ENCODE measurements at regions not wholly inside any gene's neighbourhood (a gene's known extent, or its start where the extent isn't known, plus 50 kb on each side); places are given as distances from the start of the nearest gene placed in this dataset.

DNA sequence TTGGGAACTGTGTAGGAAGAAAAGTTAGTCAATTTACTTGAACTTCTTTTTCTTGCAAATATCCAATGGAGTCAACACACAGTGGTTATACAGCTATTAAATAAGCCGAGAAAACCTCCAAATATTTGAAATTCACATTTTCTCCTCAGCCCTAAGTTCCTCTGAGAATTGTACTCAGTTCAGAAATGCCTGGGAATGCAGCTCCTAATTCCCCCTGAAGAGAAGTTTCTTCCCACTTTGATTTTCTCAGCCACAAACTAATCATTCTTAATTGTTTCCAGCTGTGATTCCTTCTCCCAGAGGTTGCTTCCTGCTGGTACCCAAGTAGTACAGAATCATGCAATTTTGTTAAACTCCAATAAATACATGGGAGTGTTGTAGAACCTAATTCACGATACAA, 246.1 kb upstream of the MIR17HG start:
- DNase-seq, result no peak

- DNase-seq, result no peak
Observed at GRCh38 chr13:91105270-91105669, 242.2 kb upstream of the MIR17HG start.

DNA sequence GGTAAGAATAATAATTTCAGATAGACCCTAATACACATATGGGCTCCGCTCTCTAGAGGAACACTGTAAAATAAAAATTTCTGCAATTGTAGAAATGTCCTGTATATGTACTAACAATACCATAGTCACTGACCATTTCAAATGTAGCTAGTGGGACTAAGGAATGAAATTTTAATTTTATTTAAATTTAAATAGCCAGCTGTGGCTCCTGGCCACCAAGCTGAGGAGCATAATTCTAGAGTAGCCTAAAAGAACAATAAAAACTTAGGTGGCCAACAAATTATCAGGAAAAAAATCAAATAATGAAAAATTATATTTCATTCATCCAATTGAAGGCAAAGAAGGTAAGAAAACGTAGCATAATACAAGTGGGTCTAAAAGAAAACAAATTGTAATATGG, 240.9 kb upstream of the MIR17HG start:
- no peak for DNase-seq

DNA sequence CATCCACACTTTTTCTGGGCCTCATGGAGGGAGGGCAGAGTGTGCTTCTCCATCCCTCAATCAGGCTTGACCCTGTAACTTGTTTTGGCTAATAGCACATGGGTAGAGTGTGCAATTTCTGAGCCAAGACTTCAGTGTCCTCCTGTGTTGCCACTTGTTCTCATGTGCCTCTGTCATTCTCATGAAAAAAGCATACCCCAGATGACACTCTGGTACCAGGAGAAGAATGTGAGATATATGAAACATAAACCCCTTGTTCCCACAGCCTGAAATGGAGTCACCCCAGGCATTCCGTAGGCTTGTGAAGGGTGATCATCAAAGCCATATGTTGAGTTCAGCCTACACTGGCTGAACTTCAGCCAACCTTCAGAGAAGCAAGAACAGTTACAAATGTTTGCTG, 239.2 kb upstream of the MIR17HG start:
- DNase-seq, result no peak

GRCh38 chr13:91111476-91112200, 235.8 kb upstream of the MIR17HG start:
- DNase-seq, result no peak

DNA sequence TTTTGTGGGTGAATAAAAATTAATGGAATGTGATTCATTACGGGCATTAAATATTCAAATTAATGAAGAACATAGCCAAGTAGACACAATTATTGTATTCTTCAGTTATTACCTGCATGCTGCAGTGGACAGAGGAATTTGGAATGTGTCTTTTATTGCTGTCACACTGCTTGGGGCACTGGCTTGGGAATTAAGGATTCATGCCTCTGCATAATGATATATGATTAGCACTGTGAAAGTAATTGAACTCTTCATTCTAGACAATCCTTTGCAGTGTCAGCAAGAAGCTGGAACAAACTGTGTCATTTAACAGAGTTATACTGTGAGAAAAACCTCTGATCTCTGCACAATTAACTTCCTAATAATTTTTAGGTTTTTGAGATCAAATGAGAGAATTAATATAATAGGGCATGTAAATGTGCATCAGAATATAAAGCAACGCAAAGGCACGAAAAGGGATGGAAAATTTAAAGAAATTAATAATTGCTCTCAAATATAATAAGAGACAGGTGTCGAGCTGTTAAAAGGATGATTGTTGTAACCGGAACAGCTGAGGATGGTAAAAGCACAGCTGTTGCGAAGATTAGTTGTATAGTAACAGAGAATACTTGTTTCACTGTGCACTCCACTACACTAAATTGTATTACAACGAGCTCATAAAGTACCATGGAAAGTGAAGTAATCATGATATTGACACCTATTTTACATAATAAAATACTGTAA, 235.1 kb upstream of the MIR17HG start:
- no peak for DNase-seq

DNA sequence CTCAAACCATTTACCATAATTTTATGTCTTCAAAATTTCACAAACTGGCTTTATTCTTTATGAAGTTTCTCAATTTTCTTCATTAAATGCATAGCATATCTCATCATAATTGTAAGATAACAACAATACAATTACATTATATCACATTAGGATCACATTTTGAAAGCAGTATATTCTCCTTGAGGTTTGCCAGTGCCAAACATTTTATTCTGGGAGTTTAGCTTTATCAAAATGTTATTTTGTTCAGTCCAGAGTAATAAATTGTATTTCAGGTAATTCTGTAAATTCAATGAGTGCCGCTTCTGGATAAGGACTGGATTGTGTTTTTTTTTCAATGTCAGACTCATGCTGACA, 234.6 kb upstream of the MIR17HG start:
- DNase-seq, result no peak

- DNase-seq, result no peak
Observed at GRCh38 chr13:91115776-91116175, 231.7 kb upstream of the MIR17HG start.

GRCh38 chr13:91117351-91117750, 230.1 kb upstream of the MIR17HG start:
- DNase-seq, result no peak

DNA sequence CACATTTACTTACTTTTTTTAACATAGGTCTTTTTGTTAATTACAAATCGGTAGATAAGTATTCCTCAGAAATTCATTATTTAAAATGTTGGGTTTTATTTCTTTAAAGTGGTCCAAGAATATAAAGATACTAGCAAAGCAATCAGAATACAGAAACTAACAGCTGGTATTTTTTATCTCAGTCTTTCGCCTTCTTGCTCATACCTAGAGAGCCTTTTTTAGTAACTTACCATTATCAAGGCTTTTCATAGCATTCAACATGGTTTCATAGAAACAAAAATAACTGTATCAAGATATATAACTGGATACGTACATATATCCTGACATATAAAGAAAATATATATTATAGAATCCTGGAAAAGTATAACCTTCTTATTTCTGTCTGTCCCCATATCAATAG, 227.8 kb upstream of the MIR17HG start:
- DNase-seq, result no peak

DNA sequence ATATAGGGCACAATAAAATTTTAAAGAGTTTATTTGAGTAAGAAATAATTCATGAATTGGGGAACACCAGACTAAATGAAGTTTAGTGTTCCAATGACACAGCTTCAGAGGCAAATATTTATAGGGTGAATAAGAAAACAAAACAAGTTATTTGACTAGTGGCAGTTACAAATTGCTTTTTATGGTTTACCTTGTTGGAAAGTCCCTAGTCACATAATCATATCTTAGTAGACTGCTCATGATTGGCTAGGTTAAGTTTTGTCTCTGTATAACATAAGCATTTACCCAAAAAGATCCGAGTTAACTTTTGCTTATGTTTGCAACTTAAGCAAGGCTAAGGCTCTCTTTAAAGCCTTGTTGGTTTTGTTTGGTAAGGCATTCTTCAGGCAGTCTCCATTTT, 224.7 kb upstream of the MIR17HG start:
- no peak for DNase-seq

DNA sequence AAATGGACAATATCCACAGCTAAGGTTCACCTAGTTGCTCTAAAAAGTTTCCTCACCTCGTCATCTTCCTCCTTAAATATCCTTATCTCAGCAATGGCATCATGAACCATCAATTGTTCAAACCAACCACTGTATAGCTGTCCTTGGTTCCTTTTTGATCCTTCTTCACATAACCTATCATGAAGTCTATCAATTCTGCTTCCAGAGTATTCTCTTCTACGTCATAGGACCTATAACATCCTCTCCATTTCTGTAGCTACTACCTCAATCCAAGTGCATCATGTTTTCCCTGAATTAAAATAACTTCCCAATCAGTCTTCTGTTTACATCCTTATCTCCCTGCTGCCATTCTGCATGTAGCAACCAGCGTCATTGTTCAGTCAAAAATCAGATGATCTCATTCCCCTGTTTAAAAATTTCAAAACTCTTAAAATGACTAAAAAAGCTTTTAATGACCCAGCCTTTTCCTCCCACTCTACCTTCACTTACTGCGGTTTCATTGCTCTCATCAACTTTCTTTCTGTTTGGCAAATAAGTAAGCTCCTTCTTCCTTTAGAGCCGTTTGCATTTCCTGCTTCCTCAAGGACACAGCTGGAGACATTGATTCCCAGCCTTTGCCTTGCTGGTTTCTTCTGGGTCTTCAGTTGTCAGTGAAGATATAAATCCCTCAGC, 223.9 kb upstream of the MIR17HG start:
- DNase-seq, result no peak

GRCh38 chr13:91126806-91127205, 220.7 kb upstream of the MIR17HG start:
- DNase-seq, result no peak

DNA sequence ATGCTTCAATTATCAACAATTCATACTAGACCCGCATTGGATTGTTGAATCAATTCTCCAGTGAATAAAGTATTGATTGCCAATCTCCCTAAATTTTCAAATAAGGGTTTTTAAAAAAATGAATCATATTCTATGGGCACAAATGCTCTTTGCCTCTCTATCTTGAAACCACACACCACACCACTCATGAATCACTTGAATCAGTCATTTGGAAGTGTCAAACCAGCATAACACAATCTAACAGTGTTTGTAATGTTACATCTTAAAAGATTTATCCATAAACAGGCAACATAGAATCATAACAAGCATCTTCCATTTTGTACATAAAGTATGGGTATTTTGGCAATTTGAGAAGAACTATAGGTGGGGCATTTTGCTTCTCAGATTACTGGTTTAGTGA, 219.5 kb upstream of the MIR17HG start:
- no peak for DNase-seq

DNA sequence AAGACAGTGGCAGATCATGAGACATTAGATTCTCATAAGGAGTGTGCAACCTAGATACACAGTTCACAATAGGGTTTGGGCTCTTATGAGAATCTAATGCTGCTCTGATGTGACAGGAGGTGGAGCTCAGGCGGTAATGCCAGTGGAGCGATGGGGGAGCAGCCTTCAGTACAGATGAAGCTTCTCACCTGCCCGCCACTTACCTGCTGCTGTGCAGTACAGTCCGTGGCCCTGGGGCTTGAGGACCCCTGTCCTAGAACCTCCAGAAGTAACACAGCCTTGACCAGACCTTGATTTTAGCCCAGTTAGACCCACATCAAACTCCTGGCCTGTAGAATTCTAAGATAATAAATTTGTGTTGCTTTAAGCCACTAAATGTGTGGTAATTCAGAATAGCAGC, 215.1 kb upstream of the MIR17HG start:
- no peak for DNase-seq

DNA sequence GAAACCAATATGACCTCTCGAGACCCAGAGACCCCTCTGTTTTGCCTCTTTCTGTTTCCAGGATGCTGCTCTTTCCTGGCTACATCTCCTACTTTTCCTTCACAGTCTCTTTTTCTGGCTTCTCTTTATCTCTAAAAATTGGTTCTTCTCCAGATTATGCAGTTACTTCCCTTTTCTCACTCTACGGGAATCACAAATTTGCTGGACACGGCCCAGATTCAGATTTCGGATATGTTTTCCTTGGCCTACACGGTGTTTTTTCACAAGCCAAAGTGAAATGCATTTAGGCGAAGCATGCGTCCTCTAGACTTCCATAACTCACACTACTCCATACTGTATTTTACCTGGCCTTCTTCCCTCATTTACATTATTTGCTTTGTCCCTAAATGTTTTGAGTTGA, 214.7 kb upstream of the MIR17HG start:
- no peak for DNase-seq

DNA sequence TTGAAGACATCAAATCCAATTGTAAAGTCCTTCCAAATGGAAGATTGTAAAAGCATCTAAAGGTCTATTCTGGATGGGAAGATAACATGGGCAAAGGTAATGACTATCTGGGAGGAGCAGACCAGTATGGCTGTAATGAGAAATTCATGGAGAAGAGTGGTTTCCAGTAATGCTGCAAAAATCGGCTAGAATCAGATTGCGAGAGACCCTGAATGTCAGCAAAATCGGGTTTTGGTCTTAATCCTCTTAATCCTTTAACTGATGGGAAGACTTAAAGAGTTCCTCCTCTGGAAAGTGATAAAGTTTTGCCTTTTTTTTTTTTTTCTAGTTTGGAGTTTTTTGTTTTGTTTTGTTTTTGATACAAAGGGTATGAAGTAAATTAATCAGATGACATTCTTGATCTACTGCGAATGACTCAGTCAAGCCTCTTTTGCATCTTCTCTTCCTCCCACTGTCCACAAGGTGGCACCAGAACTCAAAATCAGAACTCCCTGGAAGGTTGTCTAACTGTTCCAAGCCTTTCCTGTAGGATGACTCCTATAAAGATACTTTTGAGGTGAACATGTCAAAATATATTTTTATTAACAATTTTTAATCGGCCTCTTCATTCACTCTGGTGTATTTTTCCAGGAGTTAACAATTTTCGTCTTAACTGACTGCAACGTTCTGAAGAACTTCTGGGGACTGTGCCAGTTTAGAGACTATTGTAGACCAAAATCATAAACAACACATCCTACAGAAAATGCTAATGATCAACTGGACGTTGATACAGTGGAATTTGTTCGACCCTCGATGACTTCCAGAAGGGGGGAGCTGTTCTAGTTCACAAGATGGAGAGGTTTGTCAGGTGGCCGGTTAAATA, 213.3 kb upstream of the MIR17HG start:
- peak; percentile 44 for DNase-seq

DNA sequence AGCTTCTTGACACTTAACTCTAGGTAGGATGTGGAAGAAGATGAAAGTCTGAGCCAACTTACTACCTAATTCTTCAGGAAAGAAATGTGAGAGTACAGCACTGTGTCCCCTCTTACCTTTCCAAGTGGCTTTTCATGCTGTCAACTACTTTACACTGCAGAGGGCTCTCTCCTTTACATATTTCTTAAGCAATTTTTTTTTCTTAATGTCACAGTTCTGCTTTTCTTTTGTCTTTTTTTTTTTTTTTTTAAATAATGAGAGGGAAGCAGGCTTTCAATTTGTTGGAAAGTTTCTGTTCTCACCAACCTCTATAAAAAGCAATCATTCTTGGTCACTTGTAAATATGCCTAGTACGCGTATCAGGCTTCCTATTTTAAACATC, 212.7 kb upstream of the MIR17HG start:
- DNase-seq, result no peak

- no peak for DNase-seq
Observed at GRCh38 chr13:91135376-91135775, 212.1 kb upstream of the MIR17HG start.

DNA sequence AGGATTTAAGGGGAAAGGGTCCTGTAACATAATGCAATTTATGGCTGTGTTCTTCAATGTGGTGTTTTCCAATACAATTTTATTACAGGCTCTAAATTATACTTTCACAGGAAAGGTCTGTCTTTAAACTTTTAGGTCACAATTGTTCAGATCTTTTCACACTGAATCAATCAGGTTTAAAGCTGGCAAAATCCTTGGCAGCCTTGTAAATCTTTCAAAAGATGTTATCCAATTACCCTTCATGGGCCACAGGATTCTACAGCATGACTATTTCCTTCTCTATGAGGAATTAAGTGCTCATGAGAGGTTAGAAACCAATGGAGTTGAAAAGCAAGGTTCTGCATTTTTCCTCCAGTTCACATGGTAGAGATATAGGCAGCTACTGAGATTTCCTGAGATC, 211.5 kb upstream of the MIR17HG start:
- DNase-seq, result no peak

GRCh38 chr13:91136806-91137205, 210.7 kb upstream of the MIR17HG start:
- no peak for DNase-seq

DNA sequence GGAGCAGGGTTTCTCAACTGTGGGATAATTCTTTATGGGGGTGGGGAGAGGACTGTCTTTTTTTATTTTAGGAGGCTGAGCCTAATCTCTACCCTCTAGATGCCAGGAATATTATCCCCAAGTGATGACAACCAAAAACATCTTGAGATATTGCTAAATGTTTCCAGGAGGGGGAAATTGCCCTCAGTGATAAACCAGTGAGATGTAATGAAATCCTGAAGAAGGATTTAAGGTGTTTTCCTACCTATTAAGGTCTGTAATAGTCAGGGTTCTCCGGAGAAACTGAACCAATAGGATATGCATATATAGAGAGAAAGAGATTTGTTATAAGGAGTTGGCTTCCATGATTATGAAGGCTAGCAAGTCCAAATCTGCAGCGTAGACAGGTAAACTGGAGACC, 208.3 kb upstream of the MIR17HG start:
- no peak for DNase-seq

GRCh38 chr13:91141543-91142061, 205.9 kb upstream of the MIR17HG start:
- no peak for DNase-seq

All from HCEC 1CT (cell line).